GM12864 (cell line): ENCODE measurements at regions not wholly inside any gene's neighbourhood (a gene's known extent, or its start where the extent isn't known, plus 50 kb on each side); places are given as distances from the start of the nearest gene placed in this dataset.
"Not testable (repeated sequence)": the region's sequence is repeated elsewhere in the genome, so short reads cannot be mapped to it uniquely, and the experiment has no call there.

ENCODE experiments used
- DNase-seq: peaks from one replicate; pipeline ENCODE4 v3.0.0-alpha.2; 2011; ENCODE audit warnings: low read depth
- H3K4me3 ChIP-seq: 2 replicates; pipeline ENCODE4 v1.5.1; 2011; ENCODE audit warnings: mild to moderate bottlenecking, low read depth, low read length, control low read depth
- TF ChIP-seq, protein P1 (sequence below): IDR thresholded peaks from 2 replicates; pipeline ENCODE4 v1.5.1; 2011; ENCODE audit warnings: low read depth, mild to moderate bottlenecking, moderate library complexity, low read length, control low read depth, inconsistent platforms; ENCODE audit errors: missing control alignments

DNA sequence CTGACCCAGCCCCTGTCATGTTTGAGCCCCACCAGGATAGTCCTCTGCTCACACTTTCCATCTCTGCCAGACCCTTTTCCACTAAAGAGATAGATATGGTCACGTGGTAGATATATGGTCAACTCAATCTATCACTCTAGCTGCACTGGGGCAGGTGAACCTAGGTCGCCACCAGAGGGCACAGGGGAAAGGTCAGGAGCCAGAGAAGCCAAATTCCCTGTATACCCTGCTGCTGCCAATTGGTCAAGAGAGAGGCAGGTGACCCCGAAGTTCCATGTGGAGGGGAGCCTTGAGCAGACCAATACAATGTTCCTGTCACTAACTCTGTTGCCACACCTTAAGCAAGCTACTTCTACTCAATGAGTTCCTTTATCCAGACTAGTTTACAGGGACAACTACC, 101.1 kb upstream of the GALNT18 start:
- H3K4me3 ChIP-seq, result no peak overlapping the region
- no peak for DNase-seq
- TF ChIP-seq, protein P1, sequence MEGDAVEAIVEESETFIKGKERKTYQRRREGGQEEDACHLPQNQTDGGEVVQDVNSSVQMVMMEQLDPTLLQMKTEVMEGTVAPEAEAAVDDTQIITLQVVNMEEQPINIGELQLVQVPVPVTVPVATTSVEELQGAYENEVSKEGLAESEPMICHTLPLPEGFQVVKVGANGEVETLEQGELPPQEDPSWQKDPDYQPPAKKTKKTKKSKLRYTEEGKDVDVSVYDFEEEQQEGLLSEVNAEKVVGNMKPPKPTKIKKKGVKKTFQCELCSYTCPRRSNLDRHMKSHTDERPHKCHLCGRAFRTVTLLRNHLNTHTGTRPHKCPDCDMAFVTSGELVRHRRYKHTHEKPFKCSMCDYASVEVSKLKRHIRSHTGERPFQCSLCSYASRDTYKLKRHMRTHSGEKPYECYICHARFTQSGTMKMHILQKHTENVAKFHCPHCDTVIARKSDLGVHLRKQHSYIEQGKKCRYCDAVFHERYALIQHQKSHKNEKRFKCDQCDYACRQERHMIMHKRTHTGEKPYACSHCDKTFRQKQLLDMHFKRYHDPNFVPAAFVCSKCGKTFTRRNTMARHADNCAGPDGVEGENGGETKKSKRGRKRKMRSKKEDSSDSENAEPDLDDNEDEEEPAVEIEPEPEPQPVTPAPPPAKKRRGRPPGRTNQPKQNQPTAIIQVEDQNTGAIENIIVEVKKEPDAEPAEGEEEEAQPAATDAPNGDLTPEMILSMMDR, result no peak

DNA sequence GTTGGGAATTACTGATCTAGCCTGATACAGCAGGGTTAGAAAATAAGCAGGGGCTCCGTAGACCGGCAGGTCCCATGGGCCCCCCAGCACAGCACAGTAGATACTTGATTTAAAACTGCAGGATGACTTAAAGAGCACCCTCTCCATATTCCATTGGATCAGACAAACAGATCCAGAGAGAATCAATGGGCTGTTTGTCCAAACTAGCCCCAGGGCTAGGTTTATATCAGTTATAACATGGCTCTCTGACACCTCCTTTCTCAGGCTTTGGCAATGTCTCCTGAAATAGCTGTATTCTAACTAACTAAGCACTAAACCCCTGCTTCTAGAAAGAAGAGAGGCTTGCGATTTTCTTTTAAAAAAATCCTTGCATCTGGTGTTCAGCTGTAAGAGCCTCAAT, 100.4 kb upstream of the GALNT18 start:
- no peak for DNase-seq
- no peak overlapping the region for H3K4me3 ChIP-seq
- TF ChIP-seq, protein P1, result no peak

DNA sequence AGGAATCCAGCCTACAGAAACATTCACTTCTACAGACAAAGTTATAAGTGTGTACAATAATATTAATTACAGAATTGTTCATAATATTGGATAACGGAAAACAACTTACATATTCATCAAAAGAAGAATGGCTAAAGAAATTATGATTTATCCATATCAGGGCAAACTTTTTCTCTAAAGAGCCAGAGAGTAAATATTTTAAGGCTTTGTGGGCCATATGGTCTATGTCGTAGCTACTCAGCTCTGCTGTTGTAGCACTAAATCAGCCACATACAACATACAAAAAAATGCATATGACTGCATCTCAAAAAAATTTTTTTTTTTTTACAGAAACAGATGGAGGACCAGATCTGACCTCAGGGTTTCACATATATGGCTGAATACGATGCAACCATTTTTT, 96.7 kb upstream of the GALNT18 start:
- no peak overlapping the region for H3K4me3 ChIP-seq
- TF ChIP-seq, protein P1, result no peak
- no peak for DNase-seq

DNA sequence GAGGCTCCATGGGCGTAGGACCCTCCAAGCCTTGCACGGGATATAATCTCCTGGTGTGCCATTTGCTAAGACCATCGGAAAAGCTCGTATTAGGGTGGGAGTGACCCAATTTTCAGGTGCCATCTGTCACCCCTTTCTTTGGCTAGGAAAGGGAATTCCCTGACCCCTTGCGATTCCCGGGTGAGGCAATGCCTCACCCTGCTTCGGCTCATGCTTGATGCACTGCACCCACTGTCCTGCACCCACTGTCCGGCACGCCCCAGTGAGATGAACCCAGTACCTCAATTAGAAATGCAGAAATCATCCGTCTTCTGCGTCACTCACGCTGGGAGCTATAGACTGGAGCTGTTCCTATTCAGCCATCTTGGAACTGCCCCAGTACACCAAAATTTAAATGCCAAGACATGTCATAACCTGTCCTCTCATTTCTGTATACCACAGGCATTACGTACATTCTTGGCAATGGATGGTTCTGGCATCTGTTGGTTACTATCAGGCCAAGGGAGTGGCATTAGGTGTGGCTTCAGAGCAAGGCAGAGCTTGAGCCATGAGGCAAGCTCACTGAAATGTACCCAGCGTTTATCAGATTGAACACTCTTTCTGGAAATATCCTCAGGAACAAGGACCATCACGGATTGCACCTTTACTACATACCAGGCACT, 95.4 kb upstream of the GALNT18 start:
- TF ChIP-seq, protein P1, result no peak
- no peak for DNase-seq
- no peak overlapping the region for H3K4me3 ChIP-seq

DNA sequence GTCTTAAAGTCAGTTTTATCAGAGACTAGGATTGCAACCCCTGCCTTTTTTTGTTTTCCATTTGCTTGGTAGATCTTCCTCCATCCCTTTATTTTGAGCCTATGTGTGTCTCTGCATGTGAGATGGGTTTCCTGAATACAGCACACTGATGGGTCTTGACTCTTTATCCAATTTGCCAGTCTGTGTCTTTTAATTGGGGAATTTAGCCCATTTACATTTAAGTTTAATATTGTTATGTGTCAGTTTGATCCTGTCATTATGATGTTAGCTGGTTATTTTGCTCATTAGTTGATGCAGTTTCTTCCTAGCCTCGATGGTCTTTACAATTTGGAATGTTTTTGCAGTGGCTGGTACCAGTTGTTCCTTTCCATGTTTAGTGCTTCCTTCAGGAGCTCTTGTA, 93.3 kb upstream of the GALNT18 start:
- DNase-seq, H3K4me3 ChIP-seq: not testable (repeated sequence)

DNA sequence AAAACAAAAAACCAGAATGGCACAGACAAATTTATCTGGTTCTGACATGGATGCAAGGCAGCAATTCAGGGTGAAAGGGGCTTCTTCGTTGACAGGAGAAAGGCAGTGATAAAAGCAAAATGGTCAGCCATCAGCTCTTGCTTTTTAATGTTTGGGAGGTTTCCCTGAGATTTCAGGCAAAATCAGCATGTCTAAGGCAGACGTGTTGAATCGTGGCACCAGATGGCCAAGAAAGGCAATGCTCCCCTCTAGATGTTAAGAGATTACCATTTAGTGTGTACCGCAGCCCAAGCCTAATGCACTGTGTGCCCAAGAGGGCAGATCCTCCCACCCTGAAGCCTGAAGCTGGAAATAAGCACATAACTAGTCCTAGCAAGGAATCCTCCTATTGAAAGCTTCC, 88.8 kb upstream of the GALNT18 start:
- no peak for DNase-seq
- no peak overlapping the region for H3K4me3 ChIP-seq
- TF ChIP-seq, protein P1, result no peak

DNA sequence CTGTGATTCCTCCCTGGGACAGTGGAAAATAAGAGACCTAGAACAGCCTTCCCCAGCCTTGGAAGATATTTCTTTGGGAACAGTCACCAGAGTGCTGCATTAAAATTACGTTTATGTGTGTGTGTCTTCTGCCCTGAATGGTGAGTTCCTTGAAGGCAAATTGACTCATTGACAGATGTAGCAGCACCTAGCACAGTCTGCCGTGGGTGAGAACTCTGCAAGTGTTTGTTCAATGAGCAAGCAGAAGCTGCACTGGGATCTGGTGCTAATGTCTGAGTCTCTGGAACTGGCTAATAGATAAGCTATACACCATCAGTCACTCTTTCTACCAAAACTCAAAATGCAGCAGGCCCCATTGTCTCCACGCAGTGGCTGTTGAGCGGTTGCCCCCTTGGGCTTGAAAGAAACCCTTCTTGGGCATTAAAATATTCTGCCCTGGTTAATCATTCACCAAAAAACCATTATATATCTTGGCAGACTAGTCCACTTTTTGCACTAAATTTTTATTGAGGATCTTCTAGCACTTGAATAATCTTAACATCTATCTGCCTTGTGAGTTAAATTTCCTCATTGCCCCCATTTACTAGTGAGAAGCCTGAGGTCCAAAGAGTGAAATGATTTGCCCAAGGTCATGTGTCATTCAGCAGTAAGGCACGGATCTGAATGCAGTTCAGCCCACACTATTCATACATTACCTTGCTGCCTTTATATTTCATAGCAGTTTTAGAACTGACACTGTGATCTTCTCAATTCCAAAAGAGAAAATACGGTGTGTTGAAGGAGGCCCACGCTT, 87.8 kb upstream of the GALNT18 start:
- TF ChIP-seq, protein P1, result no peak
- H3K4me3 ChIP-seq, result no peak overlapping the region
- no peak for DNase-seq
